ENCODE measurements at regions not wholly inside any gene's neighbourhood (a gene's known extent, or its start where the extent isn't known, plus 50 kb on each side); places are given as distances from the start of the nearest gene placed in this dataset.

- DNase-seq (ENCODE audit: low spot score) (no peak), ATAC-seq (no peak)
These were observed 663.8 kb upstream of the CDH9 start for GRCh38 chr5:27701931-27702903.

GRCh38 chr5:27700526-27700925, 662.1 kb upstream of the CDH9 start:
- DNase-seq (ENCODE audit: low spot score) = no peak
- no peak for ATAC-seq

- DNase-seq (ENCODE audit: low spot score) = no peak
- no peak for ATAC-seq
These were observed 644.2 kb upstream of the CDH9 start for GRCh38 chr5:27682600-27682999.

- DNase-seq (ENCODE audit: low spot score) = no peak
- no peak for ATAC-seq
These were observed 614.1 kb upstream of the CDH9 start for GRCh38 chr5:27652505-27652904.

GRCh38 chr5:27639005-27639612, 600.7 kb upstream of the CDH9 start:
- no peak for DNase-seq (ENCODE audit: low spot score)
- ATAC-seq = no peak

GRCh38 chr5:27619982-27620381, 581.6 kb upstream of the CDH9 start:
- ATAC-seq (no peak), DNase-seq (ENCODE audit: low spot score) (no peak)

- DNase-seq (ENCODE audit: low spot score) (no peak), ATAC-seq (no peak)
These were observed 573.8 kb upstream of the CDH9 start for GRCh38 chr5:27612161-27612560.

- DNase-seq (ENCODE audit: low spot score) = no peak
These were observed 570.6 kb upstream of the CDH9 start for GRCh38 chr5:27608992-27609391.

GRCh38 chr5:27598576-27598975, 560.2 kb upstream of the CDH9 start:
- DNase-seq (ENCODE audit: low spot score) (no peak), ATAC-seq (no peak)

More at GRCh38 chr5:27608992-27609391, 570.6 kb upstream of the CDH9 start:
- no peak for ATAC-seq

GRCh38 chr5:27594141-27594540, 555.8 kb upstream of the CDH9 start:
- ATAC-seq (no peak), DNase-seq (ENCODE audit: low spot score) (no peak)

- DNase-seq (ENCODE audit: low spot score) (no peak), ATAC-seq (no peak)
These were observed 553.8 kb upstream of the CDH9 start for GRCh38 chr5:27592231-27592630.

GRCh38 chr5:27590503-27590902, 552.1 kb upstream of the CDH9 start:
- DNase-seq (ENCODE audit: low spot score) (no peak), ATAC-seq (no peak)

GRCh38 chr5:27578279-27578678, 539.9 kb upstream of the CDH9 start:
- DNase-seq (ENCODE audit: low spot score) = no peak
- no peak for ATAC-seq

- ATAC-seq (no peak), DNase-seq (ENCODE audit: low spot score) (no peak)
These were observed 533.3 kb upstream of the CDH9 start for GRCh38 chr5:27571681-27572080.

GRCh38 chr5:27568811-27569210, 530.4 kb upstream of the CDH9 start:
- ATAC-seq (no peak), DNase-seq (ENCODE audit: low spot score) (no peak)

- DNase-seq (ENCODE audit: low spot score) = no peak
- ATAC-seq = no peak
These were observed 523.0 kb upstream of the CDH9 start for GRCh38 chr5:27561408-27561807.

GRCh38 chr5:27548484-27548883, 510.1 kb upstream of the CDH9 start:
- ATAC-seq (no peak), DNase-seq (ENCODE audit: low spot score) (no peak)

- DNase-seq (ENCODE audit: low spot score) = no peak
- no peak for ATAC-seq
These were observed 496.7 kb upstream of the CDH9 start for GRCh38 chr5:27535031-27535557.

GRCh38 chr5:27532305-27532704, 493.9 kb upstream of the CDH9 start:
- ATAC-seq = no peak
- DNase-seq (ENCODE audit: low spot score) = no peak

GRCh38 chr5:27524515-27524914, 486.1 kb upstream of the CDH9 start:
- ATAC-seq (no peak), DNase-seq (ENCODE audit: low spot score) (no peak)

- no peak for ATAC-seq
- DNase-seq (ENCODE audit: low spot score) = no peak
These were observed 485.2 kb upstream of the CDH9 start for GRCh38 chr5:27523629-27524028.

- ATAC-seq (no peak), DNase-seq (ENCODE audit: low spot score) (no peak)
These were observed 478.1 kb upstream of the CDH9 start for GRCh38 chr5:27516437-27516836.
